Keratinocyte (primary cell): ENCODE measurements at regions not wholly inside any gene's neighbourhood (a gene's known extent, or its start where the extent isn't known, plus 50 kb on each side); places are given as distances from the start of the nearest gene placed in this dataset.

Experiments used
- DNase-seq: peaks from one replicate; pipeline ENCODE4 v3.0.0-alpha.2; 2011; ENCODE audit warnings: low read depth, missing footprints, low spot score
- FAIRE-seq: peaks from 2 replicates; lab custom pipeline; 2011; peaks lifted over from hg19 to GRCh38; lab: Jason Lieb, UNC
- H2AFZ ChIP-seq: 2 replicates; pipeline ENCODE4 v1.6.0; 2012; ENCODE audit warnings: low read length, control low read depth, inconsistent platforms; ENCODE audit not compliant: control insufficient read depth
- H3K27ac ChIP-seq: 2 replicates; pipeline ENCODE4 v1.5.1; 2011; ENCODE audit warnings: low read length; ENCODE audit not compliant: control insufficient read depth, insufficient read depth
- H3K27me3 ChIP-seq: 3 replicates; pipeline ENCODE4 v1.6.0; 2011; ENCODE audit warnings: low read length; ENCODE audit not compliant: control insufficient read depth, insufficient read depth; ENCODE audit errors: extremely low read depth
- H3K36me3 ChIP-seq, 2 experiments: 2 replicates in 1 of 2; 3 replicates in 1 of 2; pipeline ENCODE4 v1.5.1; 2011; ENCODE audit warnings: low read length in 2 of 2, mild to moderate bottlenecking in 1 of 2; ENCODE audit not compliant: control insufficient read depth in 2 of 2, insufficient read depth in 2 of 2; ENCODE audit errors: extremely low read depth in 1 of 2
- H3K4me1 ChIP-seq: 3 replicates; pipeline ENCODE4 v1.5.1; 2011; ENCODE audit warnings: low read length; ENCODE audit not compliant: control insufficient read depth, insufficient read depth; ENCODE audit errors: extremely low read depth
- H3K4me2 ChIP-seq: 3 replicates; pipeline ENCODE4 v1.6.0; 2011; ENCODE audit warnings: low read depth, low read length; ENCODE audit not compliant: control insufficient read depth, insufficient read depth; ENCODE audit errors: extremely low read depth
- H3K4me3 ChIP-seq, 3 experiments: fragments of 200-600 bp in 1 of 3; sonication (generic) in 1 of 3; 2 replicates in 2 of 3; 3 replicates in 1 of 3; pipeline ENCODE4 v1.5.1; 2011 to 2016; ENCODE audit warnings: low read length in 3 of 3, mild to moderate bottlenecking in 3 of 3, control low read depth in 2 of 3, inconsistent platforms in 1 of 3, low read depth in 1 of 3, mixed read lengths in 1 of 3, mixed run types in 1 of 3, moderate library complexity in 1 of 3; ENCODE audit not compliant: control insufficient read depth in 2 of 3, insufficient read depth in 2 of 3; ENCODE audit errors: extremely low read depth in 1 of 3
- H3K79me2 ChIP-seq: 2 replicates; pipeline ENCODE4 v1.6.0; 2012; ENCODE audit warnings: low read length; ENCODE audit not compliant: control insufficient read depth, insufficient read depth
- H3K9ac ChIP-seq: 3 replicates; pipeline ENCODE4 v1.6.0; 2011; ENCODE audit warnings: low read length; ENCODE audit not compliant: control insufficient read depth, insufficient read depth; ENCODE audit errors: extremely low read depth
- H3K9me1 ChIP-seq: 3 replicates; pipeline ENCODE4 v1.6.0; 2011; ENCODE audit warnings: low read length; ENCODE audit not compliant: control insufficient read depth, insufficient read depth; ENCODE audit errors: extremely low read depth
- H3K9me3 ChIP-seq: 2 replicates; pipeline ENCODE4 v1.5.1; 2012; ENCODE audit warnings: low read depth, low read length; ENCODE audit not compliant: control insufficient read depth
- H4K20me1 ChIP-seq: 3 replicates; pipeline ENCODE4 v1.6.0; 2011; ENCODE audit warnings: low read length; ENCODE audit not compliant: control insufficient read depth, insufficient read depth; ENCODE audit errors: extremely low read depth
- EZH2 ChIP-seq: IDR thresholded peaks from one replicate; pipeline ENCODE4 v1.6.1; 2012; ENCODE audit warnings: inconsistent platforms, mild to moderate bottlenecking, low read length, moderate library complexity
- dilution Hi-C: fragments of 300-500 bp; cut with MboI; formaldehyde crosslinking; loops from one replicate; pipeline ENCODE4 v1.7.0; 2020; ENCODE audit warnings: low sequenced_read_pairs; ENCODE audit not compliant: extremely low pct_ligation_motif_present
- TF ChIP-seq, protein P1 (sequence below), 3 experiments: IDR thresholded peaks in 1 of 3; conservative IDR thresholded peaks in 1 of 3; optimal IDR thresholded peaks in 1 of 3; 2 replicates in 2 of 3; 3 replicates in 1 of 3; pipeline versions ENCODE3 to v1.5.1; 2011; ENCODE audit warnings: low read length in 3 of 3, mild to moderate bottlenecking in 3 of 3, moderate library complexity in 2 of 3, control low read depth in 1 of 3, inconsistent platforms in 1 of 3; ENCODE audit not compliant: insufficient read depth in 2 of 3; ENCODE audit errors: extremely low read depth in 1 of 3

DNA sequence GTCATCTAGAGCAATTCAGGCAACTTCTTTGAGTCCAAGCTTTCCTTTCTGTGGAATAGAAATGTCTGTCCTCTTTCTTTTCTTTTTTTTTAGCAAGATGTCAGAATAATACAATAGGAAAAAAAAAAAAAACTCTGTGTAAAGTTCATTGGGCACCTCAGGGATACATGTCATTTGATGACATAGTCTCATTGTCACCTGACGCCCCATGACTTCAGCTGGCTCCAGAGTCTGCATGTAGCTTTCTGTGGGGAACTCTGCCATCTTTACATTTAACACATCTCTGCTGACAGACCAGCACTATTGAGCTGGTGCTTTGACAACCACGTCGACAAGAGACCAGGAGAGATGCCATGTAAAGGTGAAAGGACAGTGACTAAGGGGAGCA lies 172.5 kb upstream of the KLF7 start:
- no peak overlapping the region for H3K4me3 ChIP-seq
- TF ChIP-seq, protein P1, sequence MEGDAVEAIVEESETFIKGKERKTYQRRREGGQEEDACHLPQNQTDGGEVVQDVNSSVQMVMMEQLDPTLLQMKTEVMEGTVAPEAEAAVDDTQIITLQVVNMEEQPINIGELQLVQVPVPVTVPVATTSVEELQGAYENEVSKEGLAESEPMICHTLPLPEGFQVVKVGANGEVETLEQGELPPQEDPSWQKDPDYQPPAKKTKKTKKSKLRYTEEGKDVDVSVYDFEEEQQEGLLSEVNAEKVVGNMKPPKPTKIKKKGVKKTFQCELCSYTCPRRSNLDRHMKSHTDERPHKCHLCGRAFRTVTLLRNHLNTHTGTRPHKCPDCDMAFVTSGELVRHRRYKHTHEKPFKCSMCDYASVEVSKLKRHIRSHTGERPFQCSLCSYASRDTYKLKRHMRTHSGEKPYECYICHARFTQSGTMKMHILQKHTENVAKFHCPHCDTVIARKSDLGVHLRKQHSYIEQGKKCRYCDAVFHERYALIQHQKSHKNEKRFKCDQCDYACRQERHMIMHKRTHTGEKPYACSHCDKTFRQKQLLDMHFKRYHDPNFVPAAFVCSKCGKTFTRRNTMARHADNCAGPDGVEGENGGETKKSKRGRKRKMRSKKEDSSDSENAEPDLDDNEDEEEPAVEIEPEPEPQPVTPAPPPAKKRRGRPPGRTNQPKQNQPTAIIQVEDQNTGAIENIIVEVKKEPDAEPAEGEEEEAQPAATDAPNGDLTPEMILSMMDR (optimal IDR thresholded peaks at IDR 0.05 in 1 of 3, IDR thresholded peaks at IDR 0.05 in 1 of 3, conservative IDR thresholded peaks at IDR 0.05 in 1 of 3; ENCODE audit: extremely low read depth in 1 of 3, insufficient read depth in 2 of 3, low read length in 3 of 3) = no peak
- TF ChIP-seq EZH2 = no peak
- dilution Hi-C loops = no loop called here
- FAIRE-seq (peak; percentile 56), DNase-seq (no peak)
- H3K9me3 ChIP-seq = no peaks in the 10 kb centered on the region
- H3K4me1 ChIP-seq = peaks cover 53% of the 10 kb centered on the region
- H3K9ac ChIP-seq = peak overlapping the region; percentile 31
- H4K20me1 ChIP-seq = no peaks in the 10 kb centered on the region
- H3K36me3 ChIP-seq = no peaks in the 10 kb centered on the region
- no peaks in the 10 kb centered on the region for H3K27me3 ChIP-seq
- H2AFZ ChIP-seq = no peak overlapping the region
- H3K27ac ChIP-seq = peak overlapping the region; percentile 100
- H3K79me2 ChIP-seq = no peaks in the 10 kb centered on the region
- no peaks in the 10 kb centered on the region for H3K9me1 ChIP-seq
- peak overlapping the region; percentile 55 for H3K4me2 ChIP-seq

DNA sequence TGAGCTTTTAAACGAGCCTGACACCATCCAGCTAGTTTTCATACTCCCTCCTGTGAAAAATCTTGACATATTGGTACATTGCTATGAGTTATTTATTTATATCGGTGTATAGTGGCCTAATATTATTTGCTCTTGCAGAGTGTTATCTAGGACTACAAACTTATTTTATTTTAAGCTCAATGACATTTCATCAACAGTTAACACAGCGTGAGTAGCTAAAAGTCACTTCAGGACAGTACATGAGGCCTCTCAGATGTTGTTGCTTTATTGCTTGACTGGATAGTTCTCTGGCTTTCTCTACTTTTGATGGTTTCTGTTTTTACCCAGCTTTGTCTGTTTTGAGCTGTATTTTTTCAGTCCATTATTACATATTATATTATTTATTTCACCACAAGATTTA lies 172.9 kb upstream of the KLF7 start:
- Histone ChIP-seq H3K27ac (peak overlapping the region; percentile 100), H2AFZ (no peak overlapping the region)
- FAIRE-seq = no peak

More for the DNA sequence above, 172.9 kb upstream of the KLF7 start:
- Histone ChIP-seq H4K20me1 (no peaks in the 10 kb centered on the region), H3K9ac (peak overlapping the region; percentile 31), H3K79me2 (no peaks in the 10 kb centered on the region), H3K9me3 (no peaks in the 10 kb centered on the region), H3K4me1 (peaks cover 49% of the 10 kb centered on the region), H3K4me2 (peak overlapping the region; percentile 55), H3K9me1 (no peaks in the 10 kb centered on the region), H3K27me3 (no peaks in the 10 kb centered on the region), H3K36me3 (no peaks in the 10 kb centered on the region), H3K4me3 (no peak overlapping the region)
- DNase-seq = no peak
- dilution Hi-C loops = no loop called here
- TF ChIP-seq EZH2 = no peak
- TF ChIP-seq, protein P1 (optimal IDR thresholded peaks at IDR 0.05 in 1 of 3, IDR thresholded peaks at IDR 0.05 in 1 of 3, conservative IDR thresholded peaks at IDR 0.05 in 1 of 3; ENCODE audit: extremely low read depth in 1 of 3, insufficient read depth in 2 of 3, low read length in 3 of 3) = no peak
